Endothelial cell of hepatic sinusoid (primary cell): ENCODE measurements at regions not wholly inside any gene's neighbourhood (a gene's known extent, or its start where the extent isn't known, plus 50 kb on each side); places are given as distances from the start of the nearest gene placed in this dataset.
"Not testable (repeated sequence)": the region's sequence is repeated elsewhere in the genome, so short reads cannot be mapped to it uniquely, and the experiment has no call there.

Experiments used
- in situ Hi-C: cut with HindIII; loops from 2 replicates; pipeline ENCODE4 v1.10.0; 2017; ENCODE audit warnings: low sequenced_read_pairs

DNA sequence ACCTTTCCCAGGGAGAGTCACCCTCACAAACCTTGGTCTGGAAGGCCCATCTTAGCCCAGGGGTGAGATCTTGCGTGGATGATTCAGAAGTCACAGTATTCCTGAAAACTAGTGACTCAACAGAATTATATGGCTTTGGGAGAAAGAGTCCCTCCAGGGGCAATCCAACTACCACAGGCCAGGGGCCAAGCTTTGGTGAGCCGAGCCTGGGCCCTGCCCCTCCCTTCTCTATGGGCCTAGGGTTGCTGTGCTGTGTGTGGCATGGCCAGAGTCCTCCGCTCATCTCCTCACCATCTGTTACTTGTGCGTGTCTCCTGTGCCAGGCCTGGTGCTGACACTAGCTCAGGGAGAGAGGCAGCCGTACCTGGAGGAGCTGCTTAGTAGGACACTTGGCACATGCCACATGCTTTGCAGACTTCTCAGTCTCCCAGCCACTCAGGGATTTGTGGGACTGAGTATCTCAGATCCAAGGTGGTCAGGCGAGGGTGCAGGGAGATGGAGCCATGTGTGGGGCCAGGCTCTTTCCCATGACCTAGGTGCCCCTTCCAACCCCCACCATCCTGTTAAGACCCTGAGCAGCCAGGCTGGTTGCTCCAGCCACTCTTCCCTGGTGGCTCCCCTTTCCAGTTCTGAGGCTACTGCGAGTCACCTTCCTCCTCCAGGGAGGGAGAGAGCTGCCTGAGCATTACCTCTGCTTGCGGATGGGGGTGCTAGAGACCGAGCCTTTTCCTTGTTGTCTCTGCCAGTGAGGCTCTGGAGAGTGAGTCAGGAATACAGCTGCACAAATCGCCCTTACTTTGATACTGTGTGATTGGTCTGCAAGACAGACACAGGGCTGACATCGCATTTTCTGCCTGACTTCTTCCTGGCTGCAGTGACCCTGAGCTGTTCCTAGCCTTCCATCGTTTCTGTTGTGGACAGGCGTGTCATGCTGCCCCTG is 94.1 kb downstream of the SLC25A47 start:
- in situ Hi-C loops: no loop called here

DNA sequence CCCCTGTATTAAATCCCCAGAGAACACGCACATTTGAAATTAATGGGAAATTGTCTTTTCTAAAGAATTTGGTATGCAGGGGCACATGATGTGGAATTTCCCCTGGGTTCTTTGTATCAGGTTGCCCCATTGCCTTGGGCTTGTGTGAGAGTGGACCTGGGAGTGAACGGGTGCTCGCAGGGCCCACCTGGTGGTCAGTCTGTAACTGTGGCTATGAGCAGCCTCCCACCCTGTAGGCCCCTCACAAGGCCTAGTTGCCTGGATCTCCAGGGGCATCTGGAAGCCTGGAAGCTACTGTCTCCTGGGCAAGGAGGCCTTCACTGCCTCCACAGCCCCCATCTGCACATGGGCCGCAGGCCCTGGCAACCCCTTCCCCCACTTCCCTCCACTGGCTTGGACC is 96.7 kb downstream of the SLC25A47 start:
- in situ Hi-C loops: no loop called here

DNA sequence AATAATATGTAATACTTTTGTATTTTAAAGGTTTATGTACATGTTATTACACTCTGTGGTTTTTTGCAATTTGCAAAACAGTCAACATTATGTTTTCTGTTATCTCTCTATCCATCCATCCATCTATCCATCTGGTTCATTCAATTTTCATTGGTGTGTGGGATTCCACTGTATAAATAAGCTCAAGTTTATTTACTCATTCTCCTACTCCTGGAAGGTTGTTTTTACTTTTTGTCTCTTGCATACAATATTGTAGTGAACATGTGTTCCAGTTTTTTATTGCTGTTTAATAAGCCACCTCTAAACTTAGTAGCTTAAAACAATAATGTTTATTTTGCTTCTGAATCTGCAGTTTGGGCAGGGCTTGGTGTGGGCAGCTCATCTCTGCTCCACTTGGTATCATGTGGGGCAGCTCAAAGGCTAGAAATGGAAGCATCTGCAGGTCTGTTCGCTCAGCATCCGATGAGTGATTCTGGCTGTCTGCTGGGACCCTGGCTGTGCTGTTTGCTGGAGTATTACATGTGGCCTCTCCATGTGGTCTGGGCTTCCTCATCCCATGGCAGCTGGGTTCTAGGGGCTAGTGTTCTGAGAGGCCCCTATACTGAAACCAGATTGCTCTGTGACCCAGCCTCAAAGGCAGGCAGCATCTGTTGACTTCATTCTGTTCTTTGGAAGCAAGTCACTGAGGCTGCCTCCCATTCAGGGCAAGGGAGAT is 98.8 kb downstream of the SLC25A47 start:
- in situ Hi-C loops: no loop called here

- in situ Hi-C loops: no loop called here
Measured at GRCh38 chr14:100422556-100423316, 99.6 kb downstream of the SLC25A47 start.

DNA sequence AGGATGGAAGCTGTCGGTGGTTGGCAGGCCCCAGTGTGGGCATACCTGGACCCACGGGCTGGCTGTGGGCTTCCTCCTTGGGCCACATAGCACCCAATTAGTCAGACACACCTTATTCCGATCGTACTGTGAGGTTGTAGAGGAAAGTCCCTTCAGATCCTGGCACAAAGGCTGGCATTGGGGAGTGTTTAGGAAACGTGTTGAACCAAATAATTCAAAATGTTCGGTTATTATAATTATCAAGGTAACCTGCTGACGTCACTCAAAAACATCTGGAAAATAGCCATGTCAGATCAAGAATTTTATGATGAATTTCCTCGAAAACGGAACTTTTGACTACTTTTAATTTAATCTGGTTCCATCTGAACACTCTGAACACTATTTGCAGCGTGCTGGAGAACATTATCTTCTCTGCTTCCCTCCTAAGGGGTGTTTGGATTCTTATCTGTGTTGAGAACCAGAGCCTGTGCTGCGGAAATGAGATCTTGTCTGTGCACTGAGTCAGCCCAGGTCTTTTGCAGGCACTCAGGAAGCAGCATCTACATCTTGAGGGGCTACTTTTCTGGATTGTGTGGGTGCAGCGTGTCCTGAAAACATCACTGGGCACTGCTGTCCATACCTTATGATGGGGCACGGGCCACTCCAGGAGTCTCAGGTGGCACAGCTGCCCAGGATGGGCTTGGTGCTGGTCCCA is 100.3 kb downstream of the SLC25A47 start:
- in situ Hi-C loops: no loop called here

DNA sequence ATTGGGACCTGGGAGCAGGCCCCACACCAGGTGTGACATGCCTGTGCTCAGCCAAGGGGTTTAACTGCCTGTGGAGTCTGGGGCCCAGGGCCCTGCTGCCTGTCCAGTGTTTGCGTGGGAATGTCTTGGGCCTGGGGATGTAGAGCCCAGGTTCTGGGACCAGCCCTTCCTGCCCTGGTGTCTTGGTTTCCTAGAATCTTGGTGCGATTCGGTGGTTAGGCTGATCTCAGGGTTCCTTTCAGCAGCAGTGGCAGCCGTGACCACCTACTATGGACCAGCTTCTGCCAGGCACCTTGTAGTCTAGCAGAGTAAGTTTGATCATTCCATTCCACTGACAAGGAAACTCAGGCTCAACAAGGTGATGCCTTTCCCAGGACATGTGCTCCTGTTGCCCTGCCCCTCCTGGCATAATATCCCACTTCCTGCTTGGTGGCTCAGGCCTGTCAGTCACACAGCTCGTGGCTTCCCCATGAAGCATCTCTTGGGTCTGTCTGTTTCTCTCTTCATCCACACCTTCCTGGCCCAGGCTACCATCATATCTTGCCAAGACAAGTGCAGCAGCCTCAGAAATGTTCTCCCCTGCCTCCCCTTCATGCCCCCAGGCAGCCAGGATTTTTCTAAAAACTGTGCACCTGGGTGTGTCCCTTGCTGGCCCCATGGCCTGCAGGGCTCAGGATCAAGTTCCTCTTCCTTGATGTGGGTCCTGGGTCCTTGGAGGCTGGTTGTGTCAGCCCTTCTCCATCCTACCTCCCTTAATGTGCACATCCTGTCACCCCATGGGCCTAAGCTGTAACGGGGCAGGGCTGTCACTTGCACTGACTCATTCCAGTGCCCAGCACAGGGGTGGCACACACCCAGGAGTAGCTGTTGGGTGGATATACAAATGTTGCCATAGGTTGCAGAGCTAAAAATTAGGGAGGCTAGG is 101.6 kb downstream of the SLC25A47 start:
- in situ Hi-C loops: no loop called here

- in situ Hi-C loops: no loop called here
Measured at GRCh38 chr14:100425429-100425827, 102.3 kb downstream of the SLC25A47 start.

GRCh38 chr14:100426314-100426713 is 103.2 kb downstream of the SLC25A47 start:
- in situ Hi-C loops: no loop called here

GRCh38 chr14:100427166-100427565 is 104.0 kb downstream of the SLC25A47 start:
- in situ Hi-C loops: no loop called here

GRCh38 chr14:100428727-100429126 is 105.6 kb downstream of the SLC25A47 start:
- in situ Hi-C loops: no loop called here

- in situ Hi-C loops: no loop called here
Measured at GRCh38 chr14:100429537-100429936, 106.4 kb downstream of the SLC25A47 start.

- in situ Hi-C loops: no loop called here
Measured at GRCh38 chr14:100430571-100430970, 107.4 kb downstream of the SLC25A47 start.

DNA sequence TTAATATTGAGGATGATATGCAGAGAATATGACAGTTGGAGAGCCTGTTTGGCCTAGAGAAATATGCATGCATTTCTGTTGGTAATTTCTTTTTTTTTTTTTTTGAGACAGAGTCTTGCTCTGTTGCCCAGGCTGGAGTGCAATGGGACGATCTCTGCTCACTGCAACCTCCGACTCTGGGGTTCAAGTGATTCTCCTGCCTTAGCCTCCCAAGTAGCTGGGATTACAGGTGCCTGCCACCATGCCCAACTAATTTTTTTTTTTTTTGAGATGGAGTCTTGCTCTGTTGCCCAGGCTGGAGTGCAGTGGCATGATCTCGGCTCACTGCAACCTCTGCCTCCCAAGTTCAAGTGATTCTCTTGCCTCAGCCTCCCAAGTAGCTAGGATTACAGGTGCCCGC is 108.3 kb downstream of the SLC25A47 start:
- in situ Hi-C loops: not testable (repeated sequence)

DNA sequence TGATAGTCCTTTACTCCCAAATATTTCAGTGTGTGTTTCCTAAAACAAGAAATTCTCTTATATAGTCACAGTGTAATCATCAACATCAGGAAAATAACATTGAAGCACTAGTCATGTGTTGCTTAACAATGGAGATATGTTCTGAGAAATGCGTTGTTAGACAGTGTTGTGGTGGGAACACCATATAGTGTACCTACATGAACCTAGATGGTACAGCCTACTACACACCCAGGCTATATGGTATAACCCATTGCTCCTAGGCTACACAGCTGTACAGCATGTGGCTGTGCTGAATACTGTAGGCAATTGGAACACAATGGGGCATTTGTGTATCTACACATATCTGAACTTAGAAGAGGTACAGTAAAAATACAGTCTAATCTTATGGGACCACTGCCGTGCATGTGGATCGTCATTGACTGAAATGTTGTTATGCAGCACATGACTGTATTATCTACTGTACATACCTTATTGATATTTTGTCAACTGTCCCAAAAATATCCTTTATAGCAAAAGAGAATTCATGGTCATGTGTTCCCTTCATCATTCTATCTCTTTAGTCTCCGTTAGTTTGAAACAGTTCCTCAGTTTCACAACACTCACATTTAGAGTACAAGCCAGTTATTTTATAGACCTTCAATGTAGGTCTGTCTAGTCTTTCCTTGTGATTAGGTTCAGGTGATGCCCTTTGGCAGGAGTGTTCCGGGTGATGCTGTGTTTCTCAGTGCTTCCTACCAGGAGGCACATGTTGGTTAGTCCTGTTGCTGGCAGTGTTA is 109.7 kb downstream of the SLC25A47 start:
- in situ Hi-C loops: no loop called here

DNA sequence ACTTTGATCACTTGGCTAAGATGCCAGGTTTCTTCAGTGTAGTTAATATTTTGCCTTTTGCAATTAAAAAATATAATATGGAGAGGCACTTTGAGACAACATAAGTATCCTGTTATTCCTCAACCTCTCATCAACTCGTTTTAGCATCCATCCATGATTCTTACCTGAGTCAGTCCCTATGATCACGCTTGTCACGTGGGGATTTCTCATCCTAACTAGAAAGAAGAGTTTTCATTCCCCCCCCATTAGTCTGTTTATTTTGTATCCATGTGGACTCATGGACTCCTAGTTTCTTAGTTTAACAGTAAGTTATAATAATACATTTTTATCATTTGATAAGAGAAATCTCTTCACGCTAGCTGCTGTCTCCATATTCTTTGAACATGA is 110.3 kb downstream of the SLC25A47 start:
- in situ Hi-C loops: no loop called here

GRCh38 chr14:100434033-100434601 is 111.0 kb downstream of the SLC25A47 start:
- in situ Hi-C loops: no loop called here

DNA sequence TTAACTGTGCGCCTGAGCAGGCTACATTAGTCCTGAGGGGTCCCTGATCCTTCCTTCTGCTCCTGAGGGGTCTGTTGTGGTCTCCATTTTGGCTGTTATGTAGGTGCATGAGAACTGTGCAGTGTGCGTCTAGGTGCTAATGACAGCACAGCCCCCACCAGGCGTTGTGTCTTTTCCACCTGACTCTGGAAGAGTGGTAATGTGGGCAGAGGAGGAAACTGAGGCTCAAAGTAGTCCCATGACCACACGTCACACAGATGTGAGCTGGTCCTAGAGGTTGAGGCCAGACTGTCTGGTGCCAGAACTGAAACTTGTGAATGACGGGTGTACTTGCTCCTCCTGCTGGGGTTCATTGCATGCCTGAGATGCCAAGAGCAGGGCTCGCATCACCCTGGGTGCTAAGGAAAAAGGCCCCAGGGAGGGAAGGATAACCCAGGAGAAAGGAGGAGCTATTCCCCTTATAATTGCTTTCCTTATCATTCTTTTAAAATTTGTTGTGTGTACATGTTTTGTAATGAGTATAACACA is 111.8 kb downstream of the SLC25A47 start:
- in situ Hi-C loops: no loop called here

GRCh38 chr14:100435459-100435858 is 112.3 kb downstream of the SLC25A47 start:
- in situ Hi-C loops: no loop called here
